Kidney epithelial cell (primary cell): ENCODE measurements at regions not wholly inside any gene's neighbourhood (a gene's known extent, or its start where the extent isn't known, plus 50 kb on each side); places are given as distances from the start of the nearest gene placed in this dataset.
A peak's percentile ranks its signal among the peaks of the same experiment; 100 is the strongest.

ENCODE experiments used
- DNase-seq: peaks from one replicate; pipeline ENCODE4 v3.0.0-alpha.2; 2010; ENCODE audit warnings: low read depth
- H3K27me3 ChIP-seq: 2 replicates; pipeline ENCODE4 v1.6.0; 2011; ENCODE audit warnings: low read length; ENCODE audit not compliant: control insufficient read depth, insufficient read depth
- H3K36me3 ChIP-seq: 2 replicates; pipeline ENCODE4 v1.5.1; 2011; ENCODE audit warnings: low read length; ENCODE audit not compliant: control insufficient read depth, insufficient read depth
- H3K4me3 ChIP-seq: 2 replicates; pipeline ENCODE4 v1.5.1; 2011; ENCODE audit warnings: low read depth, mild to moderate bottlenecking, control low read depth, low read length
- TF ChIP-seq, protein P1 (sequence below): IDR thresholded peaks from 2 replicates; pipeline ENCODE4 v1.5.1; 2011; ENCODE audit warnings: mild to moderate bottlenecking, moderate library complexity, low read length, control low read depth, inconsistent platforms; ENCODE audit not compliant: insufficient read depth, poor library complexity, severe bottlenecking

DNA sequence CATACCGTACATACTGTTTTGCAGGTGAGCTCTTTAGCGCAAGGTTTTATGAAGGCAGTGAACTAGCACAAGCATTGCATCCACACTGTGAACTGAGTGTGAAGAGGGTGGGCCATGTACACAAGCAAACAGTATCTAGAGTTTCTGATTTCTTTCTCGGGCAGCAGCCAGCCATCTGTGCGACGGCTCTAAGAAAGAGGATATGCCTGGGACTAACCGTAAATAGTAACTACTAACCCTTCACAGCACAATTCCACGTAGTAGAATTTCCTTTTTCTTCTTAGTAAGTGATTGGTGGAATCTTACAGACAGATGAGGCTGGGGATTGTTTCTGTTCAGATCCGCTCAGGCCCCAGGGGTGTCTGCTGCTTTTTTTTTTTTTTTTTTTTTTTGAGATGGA, 89.0 kb downstream of the DRD1 start:
- Histone ChIP-seq H3K27me3 (peaks cover 2% of the 10 kb centered on the region), H3K36me3 (no peaks in the 10 kb centered on the region), H3K4me3 (no peak overlapping the region)
- TF ChIP-seq, protein P1, sequence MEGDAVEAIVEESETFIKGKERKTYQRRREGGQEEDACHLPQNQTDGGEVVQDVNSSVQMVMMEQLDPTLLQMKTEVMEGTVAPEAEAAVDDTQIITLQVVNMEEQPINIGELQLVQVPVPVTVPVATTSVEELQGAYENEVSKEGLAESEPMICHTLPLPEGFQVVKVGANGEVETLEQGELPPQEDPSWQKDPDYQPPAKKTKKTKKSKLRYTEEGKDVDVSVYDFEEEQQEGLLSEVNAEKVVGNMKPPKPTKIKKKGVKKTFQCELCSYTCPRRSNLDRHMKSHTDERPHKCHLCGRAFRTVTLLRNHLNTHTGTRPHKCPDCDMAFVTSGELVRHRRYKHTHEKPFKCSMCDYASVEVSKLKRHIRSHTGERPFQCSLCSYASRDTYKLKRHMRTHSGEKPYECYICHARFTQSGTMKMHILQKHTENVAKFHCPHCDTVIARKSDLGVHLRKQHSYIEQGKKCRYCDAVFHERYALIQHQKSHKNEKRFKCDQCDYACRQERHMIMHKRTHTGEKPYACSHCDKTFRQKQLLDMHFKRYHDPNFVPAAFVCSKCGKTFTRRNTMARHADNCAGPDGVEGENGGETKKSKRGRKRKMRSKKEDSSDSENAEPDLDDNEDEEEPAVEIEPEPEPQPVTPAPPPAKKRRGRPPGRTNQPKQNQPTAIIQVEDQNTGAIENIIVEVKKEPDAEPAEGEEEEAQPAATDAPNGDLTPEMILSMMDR = no peak
- DNase-seq = no peak

DNA sequence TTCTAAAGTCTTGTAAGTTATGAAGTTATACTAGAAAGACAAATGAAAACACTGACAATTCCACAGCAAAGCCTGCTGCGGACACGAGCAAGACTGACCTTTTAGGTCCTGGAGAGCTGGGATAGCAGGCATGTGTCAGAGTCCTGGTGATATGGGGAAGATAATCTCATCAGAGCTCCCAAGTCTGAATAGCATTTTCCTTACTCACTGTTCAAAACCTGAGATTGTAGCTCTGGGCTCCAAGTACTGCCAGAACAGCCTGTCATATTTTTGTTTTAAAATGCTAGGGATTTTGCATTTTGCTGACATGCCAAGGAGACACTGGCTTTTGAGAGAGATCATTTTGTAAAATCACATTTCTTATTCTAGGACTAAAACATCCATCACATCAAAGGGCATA, 90.1 kb downstream of the DRD1 start:
- no peaks in the 10 kb centered on the region for H3K36me3 ChIP-seq
- H3K4me3 ChIP-seq = no peak overlapping the region
- peaks cover 2% of the 10 kb centered on the region for H3K27me3 ChIP-seq
- no peak for DNase-seq
- TF ChIP-seq, protein P1 = no peak

DNA sequence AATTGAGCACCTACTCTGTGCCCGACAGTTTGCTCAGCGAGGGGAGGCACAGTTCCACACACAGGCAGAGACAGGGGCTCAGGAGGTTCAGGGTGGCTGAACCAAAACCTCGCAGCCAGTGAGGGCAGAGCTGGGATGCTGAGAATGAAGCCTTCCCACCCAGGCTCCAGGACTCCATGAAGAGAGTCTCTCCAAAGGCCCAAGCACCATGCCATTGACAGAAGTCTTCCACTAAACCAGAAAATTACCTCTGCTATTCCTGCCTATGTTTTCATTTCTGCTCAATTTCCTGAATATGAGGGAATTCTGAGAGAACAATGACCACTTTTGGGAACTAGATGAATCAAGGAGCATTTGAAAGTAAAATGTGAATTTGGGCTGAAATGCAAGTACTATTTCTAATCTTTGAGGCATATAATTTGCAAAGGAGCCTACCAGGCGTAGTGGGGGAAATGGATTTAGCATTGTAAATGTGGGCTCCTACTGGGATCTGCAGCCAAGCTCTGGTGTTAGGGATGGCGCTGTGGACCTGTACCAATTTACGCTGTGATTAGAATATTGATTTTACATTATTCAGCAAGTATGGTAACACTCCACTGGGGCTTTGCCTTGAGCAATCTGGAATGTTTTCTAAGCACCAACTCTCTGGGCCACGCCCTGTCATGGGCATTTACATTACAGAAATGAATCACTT, 91.9 kb downstream of the DRD1 start:
- H3K4me3 ChIP-seq = no peak overlapping the region
- TF ChIP-seq, protein P1 = no peak
- no peaks in the 10 kb centered on the region for H3K36me3 ChIP-seq
- H3K27me3 ChIP-seq = no peaks in the 10 kb centered on the region
- DNase-seq = no peak

DNA sequence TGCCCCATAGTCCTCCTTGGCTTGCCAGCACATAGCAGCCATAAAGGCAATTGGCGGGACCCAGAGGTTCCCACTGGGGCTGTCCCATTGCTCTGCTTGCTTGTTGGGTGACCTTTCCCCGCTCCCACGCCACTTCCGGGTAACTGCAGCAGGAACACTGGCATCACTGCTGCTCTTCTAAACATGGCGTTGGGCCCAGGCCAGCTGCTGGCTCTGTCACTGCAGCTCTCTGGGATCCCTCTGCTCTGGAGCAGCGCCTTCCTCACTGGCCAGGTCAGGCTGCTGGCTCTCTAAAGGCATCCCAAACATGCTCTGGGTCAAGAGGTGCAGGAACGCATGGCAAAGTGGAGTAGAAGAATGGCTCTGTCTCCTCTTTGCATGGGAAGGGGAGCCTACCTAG, 92.9 kb downstream of the DRD1 start:
- TF ChIP-seq, protein P1 = no peak
- DNase-seq = no peak
- Histone ChIP-seq H3K36me3 (no peaks in the 10 kb centered on the region), H3K27me3 (no peaks in the 10 kb centered on the region), H3K4me3 (no peak overlapping the region)

DNA sequence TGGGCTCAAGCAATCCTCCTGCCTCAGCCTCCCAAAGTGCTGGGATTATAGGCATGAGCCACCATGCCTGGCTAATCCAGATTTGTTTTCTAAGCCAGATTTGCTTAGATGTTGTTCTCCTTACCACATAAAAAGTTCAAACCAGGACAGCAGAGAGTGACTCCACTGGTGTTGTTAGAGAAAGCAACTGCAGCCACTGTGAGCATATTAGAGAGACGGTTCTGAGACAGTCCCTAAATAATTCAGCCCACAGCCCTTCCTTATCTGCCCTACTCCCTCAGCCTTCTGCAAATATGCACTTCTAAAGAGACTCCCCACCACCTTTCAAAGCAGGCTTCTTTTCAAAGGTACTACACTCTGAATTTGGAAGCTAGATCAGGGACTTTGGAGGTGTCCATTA, 96.1 kb downstream of the DRD1 start:
- TF ChIP-seq, protein P1 = no peak
- no peak for DNase-seq
- no peaks in the 10 kb centered on the region for H3K36me3 ChIP-seq
- no peaks in the 10 kb centered on the region for H3K27me3 ChIP-seq
- H3K4me3 ChIP-seq = no peak overlapping the region

DNA sequence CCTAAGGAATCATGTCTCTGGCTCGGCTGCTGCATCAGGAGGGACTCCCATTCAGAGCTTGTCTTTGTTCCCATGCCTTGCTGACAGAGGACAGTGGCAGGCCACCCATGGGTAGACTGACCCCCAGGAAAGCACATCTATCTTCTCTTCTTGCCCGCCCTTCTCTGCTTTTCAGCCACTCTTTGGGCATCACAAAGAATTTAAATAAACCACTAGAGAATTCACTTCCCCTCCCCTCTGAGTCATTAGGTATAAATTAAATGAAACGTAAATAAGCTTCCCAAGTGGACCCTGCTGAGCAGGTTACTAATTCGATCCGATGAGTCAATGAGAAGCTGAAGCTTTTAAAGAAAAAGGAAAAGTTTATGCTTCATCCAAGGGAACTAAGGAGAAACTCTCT, 97.0 kb downstream of the DRD1 start:
- no peaks in the 10 kb centered on the region for H3K27me3 ChIP-seq
- H3K4me3 ChIP-seq = no peak overlapping the region
- TF ChIP-seq, protein P1 = no peak
- DNase-seq = peak; percentile 69
- no peaks in the 10 kb centered on the region for H3K36me3 ChIP-seq
